GM19455 (cell line): ENCODE measurements at regions not wholly inside any gene's neighbourhood (a gene's known extent, or its start where the extent isn't known, plus 50 kb on each side); places are given as distances from the start of the nearest gene placed in this dataset.
"Not testable (repeated sequence)": the region's sequence is repeated elsewhere in the genome, so short reads cannot be mapped to it uniquely, and the experiment has no call there.

Experiments
- ATAC-seq: cut with Tn5 transposase; IDR thresholded peaks from one replicate; pipeline ENCODE4 v1.9.1; 2021; ENCODE audit not compliant: unreplicated experiment

GRCh38 chr2:83015035-83015715, 1443.9 kb downstream of the SUCLG1 start:
- no peak for ATAC-seq

- ATAC-seq = no peak
Observed at GRCh38 chr2:83014462-83014861, 1444.6 kb downstream of the SUCLG1 start.

GRCh38 chr2:83006961-83007360, 1452.1 kb downstream of the SUCLG1 start:
- ATAC-seq = no peak

- ATAC-seq = no peak
Observed at GRCh38 chr2:83003555-83003954, 1455.5 kb downstream of the SUCLG1 start.

GRCh38 chr2:83002706-83003105, 1456.4 kb downstream of the SUCLG1 start:
- no peak for ATAC-seq

GRCh38 chr2:82998781-82999180, 1460.3 kb downstream of the SUCLG1 start:
- ATAC-seq = no peak

GRCh38 chr2:82996217-82996616, 1462.9 kb downstream of the SUCLG1 start:
- ATAC-seq = no peak

- ATAC-seq = no peak
Observed at GRCh38 chr2:82994151-82994550, 1464.9 kb downstream of the SUCLG1 start.

- no peak for ATAC-seq
Observed at GRCh38 chr2:82993609-82994008, 1465.5 kb downstream of the SUCLG1 start.

GRCh38 chr2:82992968-82993367, 1466.1 kb downstream of the SUCLG1 start:
- ATAC-seq = no peak

GRCh38 chr2:82987706-82988105, 1471.4 kb downstream of the SUCLG1 start:
- not testable (repeated sequence) for ATAC-seq

GRCh38 chr2:82986899-82987298, 1472.2 kb downstream of the SUCLG1 start:
- no peak for ATAC-seq

GRCh38 chr2:82985572-82986197, 1473.4 kb downstream of the SUCLG1 start:
- ATAC-seq = no peak

GRCh38 chr2:82968358-82968757, 1490.7 kb downstream of the SUCLG1 start:
- ATAC-seq = no peak

- ATAC-seq = no peak
Observed at GRCh38 chr2:82964341-82964740, 1494.7 kb downstream of the SUCLG1 start.

- no peak for ATAC-seq
Observed at GRCh38 chr2:82959727-82960126, 1499.4 kb downstream of the SUCLG1 start.

- no peak for ATAC-seq
Observed at GRCh38 chr2:82954868-82955267, 1504.2 kb downstream of the SUCLG1 start.

GRCh38 chr2:82939211-82939610, 1519.9 kb downstream of the SUCLG1 start:
- ATAC-seq = no peak

GRCh38 chr2:82938321-82938845, 1520.7 kb downstream of the SUCLG1 start:
- not testable (repeated sequence) for ATAC-seq

GRCh38 chr2:82913566-82913965, 1545.5 kb downstream of the SUCLG1 start:
- ATAC-seq = no peak

- no peak for ATAC-seq
Observed at GRCh38 chr2:82896117-82896516, 1563.0 kb downstream of the SUCLG1 start.

- no peak for ATAC-seq
Observed at GRCh38 chr2:82893190-82893589, 1565.9 kb downstream of the SUCLG1 start.

- ATAC-seq = no peak
Observed at GRCh38 chr2:82879803-82880202, 1579.3 kb downstream of the SUCLG1 start.
